HEK293T (cell line): ENCODE measurements at regions not wholly inside any gene's neighbourhood (a gene's known extent, or its start where the extent isn't known, plus 50 kb on each side); places are given as distances from the start of the nearest gene placed in this dataset.

Experiments
- CTCF ChIA-PET: fragments of 350-600 bp; formaldehyde crosslinking; extraction: SDS; loops from one replicate; lab custom pipeline; 2021; ENCODE audit warnings: antibody characterized with exemption, inconsistent platforms; lab: Yijun Ruan, JAX
- POLR2A ChIA-PET: fragments of 350-600 bp; formaldehyde crosslinking; extraction: SDS; loops from one replicate; lab custom pipeline; 2020; ENCODE audit warnings: antibody characterized with exemption, inconsistent platforms; lab: Yijun Ruan, JAX
- DNase-seq: peaks from one replicate; pipeline ENCODE4 v3.0.0; 2012; ENCODE audit warnings: mixed read lengths; ENCODE audit errors: extremely low spot score
- ARNT ChIP-seq: fragments of 450-650 bp; IDR thresholded peaks from 2 replicates; pipeline ENCODE4 v1.6.1; 2017; ENCODE audit warnings: mild to moderate bottlenecking
- BHLHE40 ChIP-seq: fragments of 450-650 bp; IDR thresholded peaks from 2 replicates; pipeline ENCODE4 v1.6.1; 2016; ENCODE audit warnings: mild to moderate bottlenecking, moderate library complexity, borderline replicate concordance
- CTBP1 ChIP-seq: fragments of 450-650 bp; IDR thresholded peaks from 2 replicates; pipeline ENCODE4 v1.6.1; 2016; ENCODE audit warnings: borderline replicate concordance
- ELF4 ChIP-seq: fragments of 450-650 bp; IDR thresholded peaks from 2 replicates; pipeline ENCODE4 v1.6.1; 2017; ENCODE audit warnings: antibody characterized with exemption
- FOXA1 ChIP-seq: fragments of 450-650 bp; IDR thresholded peaks from 2 replicates; pipeline ENCODE4 v1.6.1; 2016; ENCODE audit warnings: mild to moderate bottlenecking
- FOXK2 ChIP-seq: fragments of 450-650 bp; IDR thresholded peaks from 2 replicates; pipeline ENCODE4 v1.6.1; 2016; ENCODE audit warnings: mild to moderate bottlenecking
- FOXM1 ChIP-seq: fragments of 450-650 bp; IDR thresholded peaks from 2 replicates; pipeline ENCODE4 v1.6.1; 2017; ENCODE audit warnings: mild to moderate bottlenecking, borderline replicate concordance
- HDGF ChIP-seq: fragments of 450-650 bp; IDR thresholded peaks from 2 replicates; pipeline ENCODE4 v1.6.1; 2017; ENCODE audit warnings: antibody characterized with exemption, borderline replicate concordance
- L3MBTL2 ChIP-seq: fragments of 450-650 bp; conservative IDR thresholded peaks from 2 replicates; pipeline ENCODE4 v1.6.1; 2016; ENCODE audit warnings: mild to moderate bottlenecking
- LEF1 ChIP-seq: fragments of 450-650 bp; IDR thresholded peaks from 2 replicates; pipeline ENCODE4 v1.6.1; 2017; ENCODE audit warnings: mild to moderate bottlenecking, borderline replicate concordance
- NFRKB ChIP-seq: fragments of 450-650 bp; IDR thresholded peaks from 2 replicates; pipeline ENCODE4 v1.6.1; 2016; ENCODE audit warnings: mild to moderate bottlenecking, moderate library complexity
- SP1 ChIP-seq: fragments of 450-650 bp; IDR thresholded peaks from 2 replicates; pipeline ENCODE4 v1.6.1; 2017
- SUZ12 ChIP-seq: fragments of 450-650 bp; IDR thresholded peaks from 2 replicates; pipeline ENCODE4 v1.6.1; 2016; ENCODE audit warnings: mild to moderate bottlenecking
- TARDBP ChIP-seq: fragments of 450-650 bp; IDR thresholded peaks from 2 replicates; pipeline ENCODE4 v1.6.1; 2016
- ZNF384 ChIP-seq: fragments of 450-650 bp; IDR thresholded peaks from 2 replicates; pipeline ENCODE4 v1.6.1; 2016
- TF ChIP-seq, protein P1 (sequence below): fragments of 450-650 bp; IDR thresholded peaks from 2 replicates; pipeline ENCODE4 v1.6.1; 2016

- DNase-seq: no peak
- CTCF ChIA-PET: no interaction called here
- TF ChIP-seq LEF1: no peak
- TF ChIP-seq ZNF384: no peak
Measured at GRCh38 chr7:45367026-45367425, 207.1 kb upstream of the ADCY1 start.

DNA sequence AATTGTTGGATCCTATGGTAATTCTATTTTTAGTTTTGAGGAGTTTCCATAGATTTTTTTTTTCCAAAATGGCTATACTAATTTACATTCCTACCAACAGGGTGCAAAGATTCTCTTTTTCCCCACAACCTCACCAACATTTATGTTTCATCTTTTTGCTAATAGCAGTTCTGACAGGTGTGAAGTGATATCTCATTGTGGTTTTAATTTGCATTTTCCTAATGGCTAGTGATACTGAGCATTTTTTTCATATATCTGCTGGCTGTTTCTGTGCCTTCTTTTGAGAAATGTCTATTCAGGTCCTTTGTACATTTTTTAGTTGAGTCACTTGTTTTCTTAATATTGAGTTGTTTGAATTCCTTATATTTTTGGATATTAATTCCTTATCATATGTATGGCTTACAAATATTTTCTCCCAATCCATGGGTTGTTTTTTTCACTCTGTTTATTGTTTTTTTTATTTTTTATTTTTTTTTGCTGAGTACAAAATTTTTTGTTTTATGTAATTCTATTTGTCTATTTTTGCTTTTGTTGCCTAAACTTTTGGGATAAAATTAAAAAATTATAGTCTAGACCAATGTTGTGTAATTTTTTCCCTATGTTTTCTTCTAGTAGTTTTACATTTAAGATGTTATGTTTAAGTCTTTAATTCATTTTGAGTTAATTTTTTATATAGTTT is 205.9 kb upstream of the ADCY1 start:
- DNase-seq: no peak
- ChIA-PET POLR2A (no interaction called here), CTCF (no interaction called here)
- TF ChIP-seq L3MBTL2 (no peak), FOXA1 (no peak), FOXM1 (no peak), HDGF (no peak), LEF1 (no peak), FOXK2 (no peak), SP1 (no peak), CTBP1 (no peak), TARDBP (no peak), BHLHE40 (no peak), NFRKB (no peak), ELF4 (no peak), SUZ12 (no peak), ARNT (no peak), ZNF384 (no peak)
- TF ChIP-seq, protein P1, sequence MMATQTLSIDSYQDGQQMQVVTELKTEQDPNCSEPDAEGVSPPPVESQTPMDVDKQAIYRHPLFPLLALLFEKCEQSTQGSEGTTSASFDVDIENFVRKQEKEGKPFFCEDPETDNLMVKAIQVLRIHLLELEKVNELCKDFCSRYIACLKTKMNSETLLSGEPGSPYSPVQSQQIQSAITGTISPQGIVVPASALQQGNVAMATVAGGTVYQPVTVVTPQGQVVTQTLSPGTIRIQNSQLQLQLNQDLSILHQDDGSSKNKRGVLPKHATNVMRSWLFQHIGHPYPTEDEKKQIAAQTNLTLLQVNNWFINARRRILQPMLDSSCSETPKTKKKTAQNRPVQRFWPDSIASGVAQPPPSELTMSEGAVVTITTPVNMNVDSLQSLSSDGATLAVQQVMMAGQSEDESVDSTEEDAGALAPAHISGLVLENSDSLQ: no peak

More at GRCh38 chr7:45367026-45367425, 207.1 kb upstream of the ADCY1 start:
- POLR2A ChIA-PET: no interaction called here

DNA sequence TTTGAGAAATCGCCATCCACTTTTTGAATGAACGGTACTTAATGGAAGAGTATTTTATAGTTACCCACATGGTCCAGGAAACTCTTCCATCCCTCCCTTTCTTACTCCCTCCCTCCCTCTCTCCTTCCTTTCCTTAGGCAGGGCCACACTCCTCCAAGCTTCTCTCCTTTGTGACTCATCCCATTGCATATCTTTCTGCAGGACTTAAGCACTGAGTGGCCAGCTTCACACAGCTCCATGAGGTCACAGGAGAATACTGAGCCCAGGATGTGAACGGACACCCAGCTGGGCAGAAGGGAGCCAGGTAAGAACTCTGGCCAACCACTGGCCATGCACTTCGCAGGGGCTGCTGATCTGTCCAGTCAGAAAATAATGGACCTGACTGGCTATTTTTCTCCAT is 189.7 kb upstream of the ADCY1 start:
- ChIA-PET CTCF (no interaction called here), POLR2A (no interaction called here)
- TF ChIP-seq LEF1 (no peak), ELF4 (no peak), ARNT (no peak), FOXK2 (no peak), BHLHE40 (no peak)
- TF ChIP-seq, protein P1: no peak
- no peak for DNase-seq

DNA sequence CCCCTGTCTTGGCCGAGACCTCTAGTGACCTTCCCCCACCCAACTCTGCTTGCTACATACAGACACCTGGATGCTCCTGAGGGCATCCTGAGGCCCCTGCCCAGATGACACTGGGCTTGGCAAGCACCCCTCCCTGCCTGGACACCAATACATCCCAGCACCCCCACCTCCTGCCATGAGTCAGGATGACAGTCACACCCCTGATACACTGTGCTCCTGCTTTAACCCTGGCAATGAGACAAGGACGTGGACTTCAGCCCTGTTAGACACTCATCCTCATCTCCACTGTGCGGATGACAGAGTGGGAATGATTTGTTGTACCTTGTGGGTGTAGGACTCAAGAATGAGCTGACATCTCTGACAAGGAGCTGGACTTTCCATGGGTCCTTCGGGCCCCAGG is 186.3 kb upstream of the ADCY1 start:
- no peak for TF ChIP-seq HDGF
- no peak for TF ChIP-seq SUZ12
- TF ChIP-seq CTBP1: no peak
- no peak for TF ChIP-seq FOXK2
- TF ChIP-seq ELF4: no peak
- TF ChIP-seq L3MBTL2: no peak
- no peak for TF ChIP-seq FOXA1
- TF ChIP-seq ARNT: no peak
- TF ChIP-seq TARDBP: no peak
- no peak for TF ChIP-seq LEF1
- no peak for TF ChIP-seq FOXM1
- TF ChIP-seq, protein P1: no peak
- TF ChIP-seq BHLHE40: no peak
- POLR2A ChIA-PET: no interaction called here
- CTCF ChIA-PET: no interaction called here
- no peak for DNase-seq

- no peak for DNase-seq
- CTCF ChIA-PET: no interaction called here
- POLR2A ChIA-PET: no interaction called here
- no peak for TF ChIP-seq CTBP1
- no peak for TF ChIP-seq ELF4
- TF ChIP-seq NFRKB: no peak
- TF ChIP-seq LEF1: no peak
- TF ChIP-seq FOXK2: no peak
- TF ChIP-seq, protein P1: no peak
Measured at GRCh38 chr7:45389073-45389872, 184.9 kb upstream of the ADCY1 start.

DNA sequence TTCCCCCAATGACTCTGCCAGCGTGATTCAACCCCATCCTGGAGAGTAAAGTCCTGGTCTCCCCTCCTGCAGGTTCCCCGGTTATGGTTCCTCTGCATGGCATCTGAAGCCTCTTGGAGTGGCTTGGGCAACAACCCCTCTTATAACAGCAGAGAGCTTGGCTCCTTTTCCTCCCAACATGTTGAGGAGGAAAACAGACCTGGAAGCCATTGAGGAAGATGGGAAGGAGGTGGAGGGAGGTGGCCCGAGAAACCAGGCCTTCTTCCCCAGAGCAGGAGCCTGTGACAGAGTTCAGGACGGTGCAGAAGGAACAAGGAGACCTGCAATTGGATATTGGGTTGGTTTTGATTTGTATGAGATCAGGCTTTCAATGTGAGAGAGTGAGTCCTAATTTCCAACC is 184.0 kb upstream of the ADCY1 start:
- ChIA-PET CTCF (no interaction called here), POLR2A (no interaction called here)
- TF ChIP-seq SP1 (no peak), CTBP1 (no peak), L3MBTL2 (no peak), FOXA1 (no peak), FOXM1 (no peak), SUZ12 (no peak), ZNF384 (no peak), BHLHE40 (no peak), LEF1 (no peak), HDGF (no peak)
- DNase-seq: no peak
